ENCODE measurements at regions not wholly inside any gene's neighbourhood (a gene's known extent, or its start where the extent isn't known, plus 50 kb on each side); places are given as distances from the start of the nearest gene placed in this dataset.
"Not testable (repeated sequence)": the region's sequence is repeated elsewhere in the genome, so short reads cannot be mapped to it uniquely, and the experiment has no call there.

DNA sequence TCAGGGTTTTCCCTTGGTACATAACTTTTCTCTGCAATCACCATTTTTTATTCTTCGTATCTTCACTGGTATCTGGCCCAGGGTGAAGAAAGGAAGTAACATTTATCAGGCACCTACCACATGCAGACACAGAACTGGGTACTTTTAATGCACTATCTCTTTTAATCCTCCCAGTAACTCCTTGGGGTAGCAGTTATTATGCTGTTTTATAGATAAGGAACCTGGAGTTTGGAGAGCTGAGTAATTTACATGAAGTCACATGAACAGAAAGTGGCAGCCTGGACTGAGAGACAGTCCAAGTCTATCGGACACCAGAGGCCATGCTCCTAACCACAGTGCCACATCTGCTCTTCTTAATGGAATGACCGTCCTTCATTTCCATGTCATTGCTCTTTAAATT is 117.1 kb upstream of the PODXL start:
- DNase-seq (ENCODE audit: low read depth) = no peak

DNA sequence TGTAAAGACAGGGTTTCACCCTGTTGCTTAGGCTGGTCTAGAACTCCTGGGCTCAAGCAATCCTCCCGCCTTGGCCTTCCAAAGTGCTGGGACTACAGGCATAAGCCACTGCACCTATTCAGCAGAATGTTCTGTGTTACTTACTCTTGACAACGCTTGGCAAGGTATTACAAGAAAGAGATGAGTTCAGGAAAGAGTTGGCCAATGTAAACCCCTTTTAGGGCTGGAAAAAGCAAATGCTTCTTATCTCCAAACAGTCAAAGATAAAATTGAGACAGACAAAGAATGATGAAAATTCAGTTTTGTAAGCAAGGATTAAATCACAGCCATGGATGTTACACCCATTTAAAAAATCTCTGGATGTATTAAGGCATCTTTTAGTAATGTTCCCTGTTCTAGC is 114.0 kb upstream of the PODXL start:
- DNase-seq (ENCODE audit: low read depth) = no peak

DNA sequence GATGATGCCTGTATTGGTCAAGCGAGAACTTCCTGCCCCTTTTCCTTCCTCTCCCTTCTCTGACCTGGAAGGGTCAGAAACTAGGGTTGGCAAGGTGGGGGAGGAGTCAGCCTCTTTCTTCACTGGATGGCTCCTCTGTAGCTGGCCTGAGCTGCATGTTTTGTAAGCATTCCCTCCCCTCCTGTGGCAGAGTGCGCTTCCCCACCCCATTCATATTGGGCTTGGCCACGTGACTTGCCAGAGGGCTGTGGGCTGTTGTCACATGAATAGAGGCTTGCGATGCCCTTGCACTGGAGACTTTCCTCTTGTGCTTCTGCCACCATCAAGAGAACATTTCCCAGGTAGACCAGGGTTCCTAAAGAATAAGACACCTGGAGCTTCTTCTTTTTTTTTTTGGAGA is 111.3 kb upstream of the PODXL start:
- DNase-seq (ENCODE audit: low read depth) = no peak

DNA sequence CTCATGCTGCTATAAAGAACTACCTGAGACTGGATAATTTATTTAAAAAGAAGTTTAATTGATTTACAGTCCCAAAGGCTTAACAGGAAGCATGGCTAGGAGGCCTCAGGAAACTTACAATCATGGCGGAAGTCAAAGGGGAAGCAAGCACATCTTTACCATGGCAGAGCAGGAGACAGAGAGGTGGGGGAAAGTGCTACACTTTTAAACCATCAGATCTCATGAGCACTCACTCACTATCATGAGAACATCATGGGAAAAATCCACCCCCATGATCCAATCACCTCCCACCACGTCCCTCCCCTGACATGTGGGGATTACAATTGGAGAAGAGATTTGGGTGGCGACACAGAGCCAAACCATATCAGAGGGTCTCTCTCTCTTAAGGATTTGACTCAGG is 108.6 kb upstream of the PODXL start:
- no peak for DNase-seq (ENCODE audit: low read depth)

DNA sequence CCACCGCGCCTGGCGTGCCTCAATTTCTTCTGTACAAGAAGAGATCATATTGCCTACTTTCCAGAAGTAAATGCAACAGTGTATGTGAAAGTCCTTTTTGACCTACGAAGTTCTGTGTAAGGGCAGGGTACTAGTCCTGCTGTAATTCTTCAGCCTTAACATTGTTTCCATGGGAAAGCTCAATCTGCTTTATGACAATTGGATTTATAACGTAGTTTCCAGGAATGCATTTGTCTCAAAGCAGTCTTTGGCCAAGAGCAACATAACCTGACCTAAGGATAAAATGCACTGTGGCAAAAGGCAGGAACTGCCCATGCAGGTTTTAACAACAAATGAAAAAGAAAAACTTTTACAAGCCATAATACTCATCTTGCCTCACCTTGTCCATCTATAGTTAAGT is 108.1 kb upstream of the PODXL start:
- no peak for DNase-seq (ENCODE audit: low read depth)

DNA sequence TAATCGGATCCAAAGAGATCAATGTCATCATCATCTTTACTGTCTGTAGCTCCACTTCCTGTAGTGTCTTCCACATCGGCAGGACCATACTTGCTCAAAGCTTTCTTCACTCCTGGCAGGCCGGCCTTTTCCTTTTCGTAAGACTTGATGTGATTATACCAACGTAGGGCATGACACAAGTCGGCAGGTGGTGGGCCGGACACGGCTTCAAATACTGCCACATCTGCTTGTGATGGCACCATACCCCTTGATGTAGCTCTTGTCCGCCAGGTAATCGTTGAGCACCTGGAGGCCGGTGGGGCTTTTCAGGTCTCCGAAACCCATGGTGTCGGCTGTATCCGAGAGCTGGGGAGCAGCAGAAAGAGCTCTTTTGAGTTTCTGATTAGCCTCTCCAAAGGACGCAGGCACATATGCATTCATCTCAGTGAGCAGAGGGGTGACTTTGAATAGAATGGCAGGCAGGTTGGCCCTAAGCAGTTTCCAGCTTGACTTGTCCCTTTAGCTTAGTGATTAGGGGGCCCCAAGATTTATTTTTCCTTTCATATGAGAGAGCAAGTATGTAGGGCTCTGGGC is 106.0 kb upstream of the PODXL start:
- not testable (repeated sequence) for DNase-seq (ENCODE audit: low read depth)

DNA sequence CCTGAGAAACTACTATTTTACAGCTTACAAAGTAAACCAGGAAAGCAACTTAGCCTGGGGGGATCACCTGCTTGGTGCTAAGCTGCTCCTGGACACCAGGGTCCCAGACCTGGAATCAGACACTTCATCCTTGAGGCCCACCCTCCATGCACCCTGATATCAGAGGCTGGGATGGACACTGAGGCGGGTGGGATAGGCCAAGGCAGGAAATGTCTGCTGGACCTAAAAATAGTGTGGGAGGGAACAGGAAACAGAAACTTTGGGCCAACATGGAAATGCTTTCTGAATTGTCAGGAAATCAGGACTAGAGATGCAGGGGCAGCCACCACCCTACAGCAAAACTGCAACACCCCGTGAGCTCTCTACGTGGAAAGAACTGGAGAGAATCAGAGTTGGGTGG is 101.5 kb upstream of the PODXL start:
- no peak for DNase-seq (ENCODE audit: low read depth)

DNA sequence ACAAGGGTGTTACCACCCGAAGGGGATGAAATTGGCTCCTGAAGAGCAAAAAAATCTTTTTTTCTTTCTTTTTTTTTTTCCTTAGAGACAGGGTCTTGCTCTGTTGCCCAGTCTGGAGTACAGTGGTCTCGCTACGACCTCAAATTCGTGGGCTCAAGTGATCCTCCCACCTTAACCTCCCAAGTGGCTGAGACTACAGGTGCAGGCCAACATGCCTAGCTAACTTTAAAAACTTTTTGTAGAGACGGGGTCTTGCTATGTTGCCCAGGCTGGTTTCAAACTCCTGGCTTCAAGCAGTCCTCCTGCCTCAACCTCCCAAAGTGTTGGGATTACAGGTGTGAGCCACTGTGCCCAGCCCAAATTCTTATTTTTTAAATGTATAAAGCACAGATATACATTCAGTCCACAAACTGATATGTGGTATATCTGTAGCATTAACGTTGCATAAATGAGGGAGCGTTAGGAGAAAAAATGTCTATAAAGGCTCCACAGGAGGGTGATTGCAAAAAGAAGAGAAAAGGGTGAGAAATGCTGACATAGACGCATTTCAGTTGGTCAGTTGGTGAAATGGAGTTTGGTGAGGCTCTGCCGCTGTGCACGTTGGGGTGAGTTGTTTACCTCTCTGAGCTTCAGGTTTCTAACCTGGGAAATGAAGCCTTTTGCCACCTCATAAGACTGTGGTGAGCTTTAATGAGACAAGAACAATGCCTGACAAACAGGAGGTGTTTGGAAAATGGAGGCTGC is 100.7 kb upstream of the PODXL start:
- DNase-seq (ENCODE audit: low read depth) = no peak

DNA sequence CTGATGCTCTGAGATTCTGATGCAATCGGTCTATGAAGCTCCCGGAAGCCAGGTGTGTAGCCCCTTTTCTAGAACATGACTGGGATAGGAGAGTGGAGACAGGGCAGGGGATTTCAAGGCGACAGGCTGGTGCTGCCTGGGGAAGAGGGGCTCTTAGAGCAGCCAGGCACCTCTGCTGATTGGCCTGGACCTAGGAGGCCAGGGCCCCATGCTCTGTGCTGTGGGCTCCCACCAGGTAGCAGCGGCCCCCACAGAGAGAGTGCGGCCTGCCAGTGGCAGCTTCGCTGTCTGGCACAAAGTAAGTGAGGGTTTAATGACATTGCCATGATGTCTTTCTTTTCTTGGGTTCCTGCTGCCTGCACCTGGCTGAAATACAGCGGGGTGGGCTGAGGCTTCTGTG is 99.4 kb upstream of the PODXL start:
- DNase-seq (ENCODE audit: low read depth) = no peak

DNA sequence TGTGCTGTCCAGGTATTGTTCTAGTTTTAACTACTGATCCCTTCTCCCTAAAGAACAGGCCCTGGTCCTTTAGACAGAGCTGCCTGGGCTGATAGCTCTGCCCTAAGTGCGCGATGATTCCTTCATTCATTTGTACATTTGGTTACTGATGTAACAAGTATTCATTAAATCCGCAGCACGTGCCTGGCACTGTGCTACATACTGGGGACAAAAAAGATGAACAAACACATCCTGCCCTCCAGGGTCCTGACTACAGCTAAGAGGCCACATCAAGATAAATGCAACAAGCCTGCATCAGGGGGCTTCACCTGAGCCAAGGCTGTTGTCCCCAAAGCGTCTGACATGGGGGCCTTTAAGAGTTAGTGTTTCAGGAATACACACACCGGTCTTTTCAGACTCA is 99.0 kb upstream of the PODXL start:
- no peak for DNase-seq (ENCODE audit: low read depth)

DNA sequence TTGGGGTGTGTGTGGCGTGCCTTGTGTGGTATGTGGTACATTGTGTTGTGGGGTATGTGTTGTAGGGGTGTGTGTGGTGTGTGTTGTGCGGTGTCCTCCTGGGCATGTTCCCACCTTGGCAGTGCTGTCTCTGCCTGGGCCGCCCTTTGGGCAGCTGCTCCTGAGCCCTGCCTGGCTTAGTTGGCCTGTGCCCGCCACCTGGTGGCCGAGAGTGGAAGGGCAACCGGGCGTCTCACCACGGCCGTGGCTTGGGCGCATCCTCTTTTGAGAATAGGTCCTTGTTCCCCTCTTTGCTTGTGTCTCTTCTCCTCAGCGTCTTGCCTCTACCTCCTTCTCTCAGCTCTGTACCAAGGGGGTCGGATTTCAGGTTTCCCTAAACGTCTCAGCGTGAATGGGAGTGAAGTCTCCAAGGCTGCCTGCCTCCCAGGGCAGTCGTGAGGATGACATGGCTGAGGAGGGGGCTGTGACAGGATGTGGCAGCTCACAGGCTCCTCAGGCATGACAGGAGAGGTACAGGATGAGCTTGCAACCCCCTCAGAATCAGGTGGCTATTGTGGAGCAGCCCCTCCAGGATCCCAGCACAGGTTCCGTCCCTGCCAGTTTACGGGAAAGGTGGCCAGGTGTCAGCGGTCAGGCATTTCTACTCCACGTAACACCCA is 98.4 kb upstream of the PODXL start:
- peak; percentile 55 for DNase-seq (ENCODE audit: low read depth)

DNA sequence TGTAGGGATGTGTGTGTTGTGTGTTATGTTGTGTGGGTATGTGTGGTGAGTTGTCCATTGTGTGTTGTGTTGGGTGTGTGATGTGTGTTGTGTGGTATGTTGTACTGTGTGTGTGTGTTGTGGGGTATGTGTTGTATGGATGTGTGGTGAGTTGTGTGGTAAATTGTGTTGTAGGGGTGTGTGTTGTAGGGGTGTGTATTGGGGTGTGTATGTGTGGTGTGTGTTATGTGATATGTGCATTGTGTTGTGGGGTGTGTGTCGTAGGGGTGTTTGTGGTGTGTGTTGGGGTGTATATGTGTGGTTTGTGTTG is 97.8 kb upstream of the PODXL start:
- DNase-seq (ENCODE audit: low read depth) = no peak

DNA sequence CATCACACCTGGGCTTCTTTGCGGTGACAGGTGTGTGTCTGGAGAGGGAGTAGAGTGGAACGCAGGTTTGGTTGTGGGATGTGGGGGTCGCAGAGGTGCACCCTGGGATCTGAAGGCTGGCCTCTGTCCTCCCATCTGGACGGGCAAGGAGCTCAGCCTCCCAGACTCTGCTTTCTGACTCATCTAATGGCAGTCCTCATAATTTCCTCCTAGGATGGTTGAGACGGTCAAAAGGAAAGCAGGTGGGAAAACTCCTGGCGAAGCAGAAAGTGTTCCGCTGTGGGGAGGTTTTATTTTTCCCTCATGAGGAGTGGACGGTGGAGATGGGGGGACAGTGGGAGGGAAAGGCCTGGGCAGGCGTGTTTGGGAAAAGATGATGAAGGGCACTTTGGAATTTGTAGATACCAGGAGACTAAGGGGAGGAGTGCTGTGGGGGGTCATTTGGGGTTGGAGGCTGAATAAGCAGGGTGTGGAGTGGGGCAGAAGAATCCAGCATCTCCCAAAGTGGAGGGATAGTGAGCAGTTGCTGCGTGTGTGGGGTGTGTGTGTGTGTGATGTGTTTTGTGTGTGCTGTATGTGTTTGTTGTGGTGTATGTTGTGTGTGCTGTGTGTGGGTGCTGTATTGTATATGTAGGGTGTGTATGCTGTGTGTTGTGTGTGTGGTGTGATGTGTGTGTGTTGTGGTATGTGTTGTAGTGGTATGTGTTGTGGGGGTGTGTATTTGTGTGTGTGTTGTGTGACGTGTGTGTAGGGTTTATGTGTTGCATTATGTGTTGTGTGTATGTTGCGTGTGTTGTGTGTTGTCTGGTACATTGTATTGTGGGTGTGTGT is 97.2 kb upstream of the PODXL start:
- no peak for DNase-seq (ENCODE audit: low read depth)

DNA sequence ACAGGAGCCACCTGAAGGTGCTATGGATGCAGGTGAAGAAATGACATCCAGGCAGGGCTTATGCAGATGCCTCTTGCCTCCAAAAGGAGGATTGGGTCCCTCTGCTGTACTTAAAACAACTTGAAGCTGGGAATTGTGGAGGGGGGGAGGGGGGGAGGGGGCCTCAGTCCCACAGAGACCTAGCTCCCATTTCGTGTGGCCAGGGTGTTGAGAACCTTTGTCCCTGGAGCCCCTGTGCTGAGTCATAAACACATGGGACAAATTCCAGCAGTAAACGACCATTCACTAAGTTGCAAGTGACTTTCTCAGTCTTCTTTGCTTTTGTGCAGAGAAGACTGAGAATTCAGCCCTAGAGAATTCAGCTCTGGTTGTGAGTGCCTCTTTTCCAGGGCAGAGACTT is 96.5 kb upstream of the PODXL start:
- DNase-seq (ENCODE audit: low read depth) = no peak

DNA sequence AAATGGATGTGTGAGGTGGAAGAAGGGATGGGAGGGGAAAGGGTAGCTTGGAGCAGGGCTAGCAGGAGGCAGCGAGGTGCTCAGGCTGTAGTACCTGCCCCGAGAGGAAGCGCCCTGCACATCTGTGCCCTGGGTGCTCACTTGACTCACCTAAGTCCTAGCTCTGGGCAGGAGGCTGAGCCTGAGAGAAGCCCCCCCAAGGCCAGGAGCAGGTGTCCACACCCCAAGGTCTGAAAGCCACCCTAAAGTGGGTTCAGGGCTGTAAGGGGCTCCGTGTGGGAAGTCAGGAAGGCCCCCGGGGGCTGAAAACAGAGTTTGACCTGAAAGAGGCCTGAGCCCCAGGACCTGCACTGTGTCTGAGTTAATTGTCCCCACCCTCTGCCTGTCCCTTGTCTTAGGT is 95.8 kb upstream of the PODXL start:
- DNase-seq (ENCODE audit: low read depth) = no peak

DNA sequence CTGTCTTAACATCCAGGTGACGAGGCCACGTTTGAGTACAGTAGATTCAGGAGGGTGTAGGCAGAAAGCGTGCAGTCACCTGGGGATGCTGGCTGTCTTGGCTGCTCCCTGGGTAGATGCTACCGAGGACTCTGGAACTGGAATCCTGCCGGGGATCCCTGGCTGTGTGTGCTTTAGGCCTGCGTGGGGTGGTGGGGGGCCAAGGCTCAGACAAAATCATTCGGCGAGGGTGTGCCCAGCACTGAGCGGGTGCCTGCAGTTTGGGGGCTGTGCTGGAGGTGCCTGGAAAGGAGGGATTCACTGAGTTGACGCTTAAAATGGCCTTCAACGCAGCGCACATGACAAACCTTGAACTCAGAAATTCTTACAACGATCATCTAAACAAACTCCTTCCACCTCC is 93.5 kb upstream of the PODXL start:
- DNase-seq (ENCODE audit: low read depth) = no peak

DNA sequence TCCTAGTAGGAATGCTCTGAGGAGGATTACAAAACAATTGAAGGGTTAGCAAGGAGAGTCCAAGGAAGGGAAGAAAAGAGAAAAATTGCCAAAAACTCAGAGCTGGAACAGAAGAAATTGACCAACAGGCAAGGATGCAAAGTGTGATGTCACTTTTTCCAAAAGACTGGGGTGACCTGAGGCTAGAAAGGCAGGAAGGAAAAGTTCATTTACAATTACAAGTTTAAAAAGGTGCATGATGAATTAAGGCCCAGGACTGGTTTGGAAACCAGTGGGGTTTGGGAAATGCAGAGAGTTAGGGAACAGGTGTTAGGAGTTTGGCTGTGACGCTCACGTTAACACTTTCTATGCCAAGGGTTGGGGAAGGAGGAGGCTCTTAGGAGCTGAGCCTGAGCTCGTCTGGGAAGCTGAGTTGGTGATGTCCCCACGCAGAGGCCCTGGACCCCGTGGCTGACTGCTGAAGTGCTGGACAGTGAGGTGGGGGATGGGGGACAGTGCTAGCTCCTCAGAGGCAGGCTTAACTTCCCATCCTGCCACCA is 92.6 kb upstream of the PODXL start:
- DNase-seq (ENCODE audit: low read depth) = no peak

DNA sequence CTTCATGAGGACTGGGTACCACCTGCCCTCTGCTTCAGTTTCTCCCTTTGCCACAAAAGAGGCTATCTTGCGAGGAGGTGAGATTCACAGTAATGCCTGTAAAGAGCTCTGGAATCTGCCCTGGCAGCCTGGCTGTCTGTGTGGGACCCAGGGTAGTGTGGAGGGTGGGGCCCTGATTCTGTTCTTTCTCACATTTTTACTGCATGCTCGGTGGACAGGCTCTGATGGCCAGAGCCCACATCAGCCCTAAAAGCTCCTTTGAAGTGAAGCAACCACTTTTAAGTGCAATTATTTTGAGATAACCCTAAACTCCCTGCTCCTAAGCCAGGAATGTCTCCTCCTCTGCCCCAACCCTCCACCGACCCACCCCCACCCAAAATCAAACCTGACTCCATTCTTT is 92.1 kb upstream of the PODXL start:
- DNase-seq (ENCODE audit: low read depth) = no peak

DNA sequence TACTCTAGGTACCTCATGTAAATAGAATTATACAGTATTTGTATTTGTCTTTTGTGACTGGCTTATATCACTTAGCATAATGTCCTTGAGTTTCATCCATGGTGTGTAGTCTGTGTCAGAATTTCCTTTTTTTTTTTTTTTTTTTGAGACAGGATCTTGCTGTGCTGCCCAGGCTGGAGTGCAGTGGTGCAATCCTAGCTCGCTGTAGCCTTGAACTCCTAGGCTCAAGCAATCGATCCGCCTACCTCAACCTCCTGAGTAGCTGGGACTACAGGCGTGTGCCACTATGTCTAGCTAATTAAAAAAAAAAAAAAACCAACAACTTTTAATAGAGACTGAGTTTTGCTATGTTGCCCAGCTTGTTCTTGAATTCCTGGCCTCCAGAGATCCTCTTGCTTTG is 89.8 kb upstream of the PODXL start:
- no peak for DNase-seq (ENCODE audit: low read depth)

DNA sequence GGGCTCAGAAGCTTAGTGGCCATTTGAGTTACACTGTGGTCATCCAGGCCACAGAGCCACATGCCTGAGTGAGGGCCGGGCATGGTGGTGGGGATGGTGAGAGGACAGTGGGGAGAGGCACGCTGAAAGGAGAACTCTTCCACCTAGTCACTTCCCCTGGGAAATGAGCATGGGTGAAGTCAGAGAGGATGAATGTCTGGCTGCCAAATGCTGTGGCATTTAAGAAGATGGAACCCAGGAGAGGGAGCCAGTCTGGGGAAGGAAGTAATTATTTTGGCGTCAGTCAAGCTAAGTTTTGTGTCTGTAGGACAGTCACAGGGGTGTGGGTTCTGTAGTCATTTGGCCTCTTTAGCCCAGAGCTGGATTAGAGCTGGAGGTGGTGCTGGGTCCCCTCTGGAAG is 86.0 kb upstream of the PODXL start:
- DNase-seq (ENCODE audit: low read depth) = no peak

DNA sequence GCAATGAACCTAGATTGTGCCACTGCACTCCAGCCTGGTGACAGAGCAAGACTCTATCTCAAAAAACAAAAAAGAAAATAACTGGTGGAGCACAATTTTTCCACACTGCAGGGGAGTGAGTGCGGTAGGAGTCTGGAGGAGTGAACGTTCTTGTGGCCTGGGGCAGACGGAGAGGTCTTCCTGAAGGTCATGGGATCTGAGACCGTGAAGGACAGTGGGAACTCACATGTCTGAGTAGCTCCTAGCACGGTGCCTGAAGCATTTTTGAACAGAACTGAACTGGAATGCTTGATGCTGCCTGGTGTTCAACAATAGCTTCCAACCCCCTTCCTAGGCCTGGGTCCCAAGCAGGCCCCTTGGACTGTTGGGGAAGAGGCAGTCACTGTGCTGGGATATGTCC is 84.3 kb upstream of the PODXL start:
- no peak for DNase-seq (ENCODE audit: low read depth)

DNA sequence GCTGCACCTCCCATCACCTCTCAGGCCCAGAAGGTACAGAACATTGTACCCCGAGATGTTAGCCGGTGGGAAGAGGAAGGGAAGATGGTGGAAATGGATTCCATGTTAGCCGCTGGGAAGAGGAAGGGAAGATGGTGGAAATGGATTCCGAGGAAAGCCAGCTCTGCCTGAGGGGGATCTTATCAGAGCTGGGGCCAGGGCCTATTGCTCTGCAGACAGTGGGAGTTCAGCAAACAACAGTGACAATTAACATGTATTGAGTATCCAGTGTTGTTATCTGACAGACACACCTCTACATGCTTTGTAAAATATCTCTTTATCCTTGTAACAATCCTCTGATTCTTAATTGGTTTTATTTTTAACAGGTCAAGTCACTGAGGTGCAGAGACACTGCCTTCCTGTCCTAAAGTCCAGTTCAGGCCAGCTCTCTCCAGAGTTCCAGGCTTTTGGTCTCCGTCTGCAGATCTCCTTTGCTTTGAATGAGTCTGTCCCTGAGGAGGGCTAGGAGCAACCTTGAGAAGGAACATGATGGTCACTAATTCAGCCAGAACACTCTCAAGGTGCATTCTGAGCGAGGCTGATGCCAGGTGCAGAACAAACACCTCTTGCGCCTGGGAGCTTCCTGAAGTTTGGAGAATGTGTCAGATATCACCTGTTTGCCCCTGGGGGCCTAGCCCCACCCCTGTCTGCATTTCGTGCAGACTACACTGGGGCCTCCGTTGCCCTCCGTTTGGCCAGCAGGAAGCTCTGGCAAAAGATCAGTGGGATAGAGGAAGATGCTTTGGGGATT is 82.4 kb upstream of the PODXL start:
- DNase-seq (ENCODE audit: low read depth) = no peak
